Activated T-cell treated with anti-CD3 and anti-CD28 coated beads, Interleukin-2, amount 50 U/mL, for 1 hour (primary cell): ENCODE measurements at regions not wholly inside any gene's neighbourhood (a gene's known extent, or its start where the extent isn't known, plus 50 kb on each side); places are given as distances from the start of the nearest gene placed in this dataset.
A peak's percentile ranks its signal among the peaks of the same experiment; 100 is the strongest.
"Not testable (repeated sequence)": the region's sequence is repeated elsewhere in the genome, so short reads cannot be mapped to it uniquely, and the experiment has no call there.

Experiments
- DNase-seq: peaks from one replicate; pipeline ENCODE4 v3.0.0-alpha.2; 2020

- DNase-seq = no peak
Measured at GRCh38 chr14:65835501-65835900, 423.0 kb downstream of the FUT8 start.

GRCh38 chr14:65838565-65838964, 426.0 kb downstream of the FUT8 start:
- DNase-seq = no peak

GRCh38 chr14:65840118-65840751, 427.7 kb downstream of the FUT8 start:
- no peak for DNase-seq

GRCh38 chr14:65840786-65841185, 428.3 kb downstream of the FUT8 start:
- no peak for DNase-seq

- DNase-seq = no peak
Measured at GRCh38 chr14:65846196-65846868, 433.8 kb downstream of the FUT8 start.

- peak; percentile 53 for DNase-seq
Measured at GRCh38 chr14:65847075-65847847, 434.7 kb downstream of the FUT8 start.

- not testable (repeated sequence) for DNase-seq
Measured at GRCh38 chr14:65847931-65848330, 435.4 kb downstream of the FUT8 start.

GRCh38 chr14:65849091-65849490, 436.6 kb downstream of the FUT8 start:
- no peak for DNase-seq

- DNase-seq = no peak
Measured at GRCh38 chr14:65849558-65849957, 437.0 kb downstream of the FUT8 start.

GRCh38 chr14:65850429-65851135, 438.1 kb downstream of the FUT8 start:
- DNase-seq = peak; percentile 66

- no peak for DNase-seq
Measured at GRCh38 chr14:65852689-65853088, 440.2 kb downstream of the FUT8 start.

- no peak for DNase-seq
Measured at GRCh38 chr14:65853407-65853955, 441.0 kb downstream of the FUT8 start.

GRCh38 chr14:65854215-65854614, 441.7 kb downstream of the FUT8 start:
- DNase-seq = no peak

GRCh38 chr14:65860956-65861611, 448.6 kb downstream of the FUT8 start:
- no peak for DNase-seq

GRCh38 chr14:65864549-65864948, 452.0 kb downstream of the FUT8 start:
- no peak for DNase-seq

- DNase-seq = no peak
Measured at GRCh38 chr14:65864984-65865383, 452.5 kb downstream of the FUT8 start.

- no peak for DNase-seq
Measured at GRCh38 chr14:65866448-65866847, 453.9 kb downstream of the FUT8 start.

GRCh38 chr14:65866886-65867285, 454.4 kb downstream of the FUT8 start:
- no peak for DNase-seq

- DNase-seq = no peak
Measured at GRCh38 chr14:65867333-65867732, 454.8 kb downstream of the FUT8 start.

GRCh38 chr14:65872536-65872935, 460.0 kb downstream of the FUT8 start:
- DNase-seq = no peak

GRCh38 chr14:65877166-65877565, 464.6 kb downstream of the FUT8 start:
- no peak for DNase-seq

- no peak for DNase-seq
Measured at GRCh38 chr14:65877624-65878023, 465.1 kb downstream of the FUT8 start.

- no peak for DNase-seq
Measured at GRCh38 chr14:65878586-65878985, 466.1 kb downstream of the FUT8 start.
